ENCODE measurements at regions not wholly inside any gene's neighbourhood (a gene's known extent, or its start where the extent isn't known, plus 50 kb on each side); places are given as distances from the start of the nearest gene placed in this dataset.

DNA sequence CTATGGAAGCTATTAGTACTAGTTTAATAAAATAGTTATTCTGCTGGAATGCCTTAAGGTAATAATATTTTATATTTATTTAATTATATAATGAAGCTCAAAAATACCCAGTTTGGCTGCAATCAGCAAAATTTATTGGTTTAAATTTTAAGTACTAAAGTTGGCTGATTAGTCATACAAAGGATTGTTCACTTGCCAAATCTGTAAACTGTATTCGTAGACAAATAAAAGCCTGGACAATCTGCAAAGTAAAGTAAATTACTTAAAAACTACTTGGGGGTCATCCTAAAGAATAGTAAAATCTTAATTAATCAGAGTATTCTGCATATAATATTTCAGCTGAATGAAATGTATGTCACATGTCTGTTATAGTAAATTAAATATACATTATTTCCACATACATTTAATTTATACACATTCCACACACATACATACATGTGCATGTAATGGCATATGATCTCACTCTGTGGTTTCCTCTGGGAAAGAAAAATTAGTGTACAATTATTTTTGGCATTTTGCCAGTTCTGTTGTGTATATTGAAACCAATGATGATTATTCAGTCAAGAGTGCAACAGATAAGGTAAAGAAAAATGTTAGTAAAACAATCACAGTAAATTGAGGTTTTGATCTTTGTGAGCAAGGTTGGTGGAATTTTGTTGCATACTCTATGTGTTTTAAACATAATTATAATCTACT, 455.9 kb downstream of the CDH9 start (continued):
- TF ChIP-seq, protein P1, sequence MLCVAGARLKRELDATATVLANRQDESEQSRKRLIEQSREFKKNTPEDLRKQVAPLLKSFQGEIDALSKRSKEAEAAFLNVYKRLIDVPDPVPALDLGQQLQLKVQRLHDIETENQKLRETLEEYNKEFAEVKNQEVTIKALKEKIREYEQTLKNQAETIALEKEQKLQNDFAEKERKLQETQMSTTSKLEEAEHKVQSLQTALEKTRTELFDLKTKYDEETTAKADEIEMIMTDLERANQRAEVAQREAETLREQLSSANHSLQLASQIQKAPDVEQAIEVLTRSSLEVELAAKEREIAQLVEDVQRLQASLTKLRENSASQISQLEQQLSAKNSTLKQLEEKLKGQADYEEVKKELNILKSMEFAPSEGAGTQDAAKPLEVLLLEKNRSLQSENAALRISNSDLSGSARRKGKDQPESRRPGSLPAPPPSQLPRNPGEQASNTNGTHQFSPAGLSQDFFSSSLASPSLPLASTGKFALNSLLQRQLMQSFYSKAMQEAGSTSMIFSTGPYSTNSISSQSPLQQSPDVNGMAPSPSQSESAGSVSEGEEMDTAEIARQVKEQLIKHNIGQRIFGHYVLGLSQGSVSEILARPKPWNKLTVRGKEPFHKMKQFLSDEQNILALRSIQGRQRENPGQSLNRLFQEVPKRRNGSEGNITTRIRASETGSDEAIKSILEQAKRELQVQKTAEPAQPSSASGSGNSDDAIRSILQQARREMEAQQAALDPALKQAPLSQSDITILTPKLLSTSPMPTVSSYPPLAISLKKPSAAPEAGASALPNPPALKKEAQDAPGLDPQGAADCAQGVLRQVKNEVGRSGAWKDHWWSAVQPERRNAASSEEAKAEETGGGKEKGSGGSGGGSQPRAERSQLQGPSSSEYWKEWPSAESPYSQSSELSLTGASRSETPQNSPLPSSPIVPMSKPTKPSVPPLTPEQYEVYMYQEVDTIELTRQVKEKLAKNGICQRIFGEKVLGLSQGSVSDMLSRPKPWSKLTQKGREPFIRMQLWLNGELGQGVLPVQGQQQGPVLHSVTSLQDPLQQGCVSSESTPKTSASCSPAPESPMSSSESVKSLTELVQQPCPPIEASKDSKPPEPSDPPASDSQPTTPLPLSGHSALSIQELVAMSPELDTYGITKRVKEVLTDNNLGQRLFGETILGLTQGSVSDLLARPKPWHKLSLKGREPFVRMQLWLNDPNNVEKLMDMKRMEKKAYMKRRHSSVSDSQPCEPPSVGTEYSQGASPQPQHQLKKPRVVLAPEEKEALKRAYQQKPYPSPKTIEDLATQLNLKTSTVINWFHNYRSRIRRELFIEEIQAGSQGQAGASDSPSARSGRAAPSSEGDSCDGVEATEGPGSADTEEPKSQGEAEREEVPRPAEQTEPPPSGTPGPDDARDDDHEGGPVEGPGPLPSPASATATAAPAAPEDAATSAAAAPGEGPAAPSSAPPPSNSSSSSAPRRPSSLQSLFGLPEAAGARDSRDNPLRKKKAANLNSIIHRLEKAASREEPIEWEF (IDR thresholded peaks at IDR 0.05; ENCODE audit: insufficient replicate concordance, low read depth, low read length), result no peak
- no peak for TF ChIP-seq PAX8 (IDR thresholded peaks at IDR 0.05)

DNA sequence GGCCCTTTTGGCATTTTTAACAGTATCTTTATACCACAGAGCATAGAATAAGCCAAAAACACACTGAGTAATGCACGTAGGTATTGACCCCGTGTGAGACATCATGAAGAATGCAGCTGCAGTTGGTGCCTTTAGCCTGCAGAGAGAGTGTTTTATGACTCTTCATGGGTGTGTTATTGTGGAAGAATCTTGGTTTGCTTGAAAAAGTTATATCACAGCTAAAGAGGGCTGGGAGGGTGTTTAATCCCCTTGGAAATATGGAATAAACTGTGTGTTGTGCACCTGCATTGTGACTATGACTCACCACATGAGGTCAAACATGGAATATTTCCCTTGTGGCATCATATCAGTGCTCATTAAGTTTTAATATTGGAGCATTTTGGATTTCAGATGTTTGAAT, 458.7 kb downstream of the CDH9 start:
- H2AFZ ChIP-seq (ENCODE audit: control insufficient read depth, low read depth, low read length), result no peak overlapping the region
- WGBS (ENCODE audit: insufficient coverage, insufficient replicate concordance, low lambda C conversion rate, missing lambda C conversion rate), result 33% methylated on average over 2 of the region's 2 CpGs
- no peak for DNase-seq (ENCODE audit: low read depth, low spot score)
- SMC1A ChIA-PET (ENCODE audit: uncharacterized antibody, unreplicated experiment), result interaction anchor here (1.2 kb wide), 1 partner anchor 12 kb away, joined by 3 read pairs; no protein-coding TSS in a partner anchor
- H3K4me1 ChIP-seq (ENCODE audit: control insufficient read depth, insufficient read depth, low read length), result no peaks in the 10 kb centered on the region
- H3K27ac ChIP-seq (ENCODE audit: control insufficient read depth, insufficient read depth), result no peak overlapping the region
- no peaks in the 10 kb centered on the region for H3K9me3 ChIP-seq (replicated peaks; ENCODE audit: control insufficient read depth, insufficient read depth, low read length)
- H3K27me3 ChIP-seq (replicated peaks in 1 of 2; ENCODE audit: control insufficient read depth in 2 of 2, insufficient read depth in 2 of 2, low read length in 1 of 2), result no peaks in the 10 kb centered on the region
- FAIRE-seq, result no peak
- no peak for TF ChIP-seq SP1 (IDR thresholded peaks at IDR 0.05; ENCODE audit: low read depth, low read length)
- RAD21 ChIA-PET (ENCODE audit: unreplicated experiment), result no interaction called here
- POLR2A ChIA-PET, result no interaction called here
- H4K20me1 ChIP-seq (ENCODE audit: control insufficient read depth, insufficient read depth), result no peaks in the 10 kb centered on the region
- in situ Hi-C loops (cut with MboI), result no loop called here
- intact Hi-C loops (cut with micrococcal nuclease; ENCODE audit: unreplicated experiment), result no loop called here
- no peaks in the 10 kb centered on the region for H3K79me2 ChIP-seq (ENCODE audit: control insufficient read depth, insufficient read depth, low read length)
- BruUV-seq (replicated peaks), result no TSS peak
- no peak overlapping the region for H3K9ac ChIP-seq (ENCODE audit: control insufficient read depth, insufficient read depth, low read length)
- no peaks in the 10 kb centered on the region for H3K36me3 ChIP-seq (ENCODE audit: control insufficient read depth in 2 of 2, insufficient read depth in 2 of 2, low read length in 1 of 2)
- CTCF ChIA-PET, result no interaction called here
- no peak for ATAC-seq
- H3K4me3 ChIP-seq, result no peak overlapping the region
- no peak overlapping the region for H3K4me2 ChIP-seq (ENCODE audit: control insufficient read depth, insufficient read depth)
